Suprapubic skin (tissue), 4 donors: ENCODE measurements at regions not wholly inside any gene's neighbourhood (a gene's known extent, or its start where the extent isn't known, plus 50 kb on each side); places are given as distances from the start of the nearest gene placed in this dataset.
"Not testable (repeated sequence)": the region's sequence is repeated elsewhere in the genome, so short reads cannot be mapped to it uniquely, and the experiment has no call there.

Source experiments
- DNase-seq, 2 donors: peaks; one replicate each; pipeline ENCODE4 v3.0.0-alpha.2; 2019; ENCODE audit warnings: low spot score in 2 of 2
- H3K27ac ChIP-seq: fragments of 200-600 bp; sonication (generic); one replicate; pipeline ENCODE4 v1.5.1; 2019
- H3K27me3 ChIP-seq: fragments of 200-600 bp; sonication (generic); one replicate; pipeline ENCODE4 v1.5.1; 2019
- H3K36me3 ChIP-seq: fragments of 200-600 bp; sonication (generic); one replicate; pipeline ENCODE4 v1.5.1; 2019
- H3K4me1 ChIP-seq: fragments of 200-600 bp; sonication (generic); one replicate; pipeline ENCODE4 v1.5.1; 2019
- H3K4me3 ChIP-seq: fragments of 200-600 bp; sonication (generic); one replicate; pipeline ENCODE4 v1.5.1; 2019; ENCODE audit warnings: mild to moderate bottlenecking
- H3K9me3 ChIP-seq: fragments of 200-600 bp; sonication (generic); one replicate; pipeline ENCODE4 v1.5.1; 2019
- EP300 ChIP-seq: sonication (generic); formaldehyde crosslinking; IDR thresholded peaks from one replicate; pipeline ENCODE4 v1.6.1; 2017; ENCODE audit warnings: antibody characterized with exemption
- POLR2A ChIP-seq, 2 donors: fragments of 450-650 bp; IDR thresholded peaks; one replicate each; pipeline ENCODE4 v1.6.1; 2017; ENCODE audit warnings: antibody characterized with exemption in 2 of 2, mild to moderate bottlenecking in 2 of 2, moderate library complexity in 2 of 2
- POLR2AphosphoS5 ChIP-seq, 3 donors: sonication (generic); formaldehyde crosslinking; IDR thresholded peaks; one replicate each; pipeline ENCODE4 v1.6.1; 2017; ENCODE audit warnings: antibody characterized with exemption in 3 of 3
- WGBS: methylation state at CpG from one replicate; pipeline ENCODE4 v1.1.5; 2018; 5-methylcytosine and 5-hydroxymethylcytosine counted together
- TF ChIP-seq, protein P1 (sequence below), 2 donors: fragments of 200-600 bp in 1 of 2; fragments of 450-650 bp in 1 of 2; sonication (generic) in 1 of 2; IDR thresholded peaks; one replicate each; pipeline ENCODE4 v1.5.1; 2016 to 2019; ENCODE audit warnings: antibody characterized with exemption in 2 of 2, mild to moderate bottlenecking in 1 of 2, moderate library complexity in 1 of 2

DNA sequence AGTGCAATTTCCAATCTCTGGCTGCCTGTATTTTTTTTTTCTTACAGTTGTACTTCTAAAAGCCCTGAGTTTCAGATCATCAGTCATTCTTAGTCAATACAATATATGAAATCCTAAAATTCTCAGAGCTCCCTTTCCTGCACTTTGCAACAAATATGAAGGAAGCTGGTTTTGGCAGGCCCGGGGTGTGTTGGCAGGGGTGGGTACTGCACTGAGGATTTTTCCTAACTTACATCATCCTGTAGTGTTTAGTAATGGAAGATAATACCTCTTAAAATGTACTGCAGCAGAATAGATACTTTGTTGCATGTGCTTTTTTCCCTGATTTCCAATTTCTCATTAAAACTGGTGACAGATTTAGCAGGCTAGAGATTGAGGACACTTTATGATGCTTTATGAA lies 374.6 kb downstream of the PTH2R start:
- no peak for TF ChIP-seq EP300
- no peak for TF ChIP-seq POLR2AphosphoS5 (IDR thresholded peaks at IDR 0.05)
- TF ChIP-seq POLR2A (IDR thresholded peaks at IDR 0.05): no peak
- TF ChIP-seq, protein P1, sequence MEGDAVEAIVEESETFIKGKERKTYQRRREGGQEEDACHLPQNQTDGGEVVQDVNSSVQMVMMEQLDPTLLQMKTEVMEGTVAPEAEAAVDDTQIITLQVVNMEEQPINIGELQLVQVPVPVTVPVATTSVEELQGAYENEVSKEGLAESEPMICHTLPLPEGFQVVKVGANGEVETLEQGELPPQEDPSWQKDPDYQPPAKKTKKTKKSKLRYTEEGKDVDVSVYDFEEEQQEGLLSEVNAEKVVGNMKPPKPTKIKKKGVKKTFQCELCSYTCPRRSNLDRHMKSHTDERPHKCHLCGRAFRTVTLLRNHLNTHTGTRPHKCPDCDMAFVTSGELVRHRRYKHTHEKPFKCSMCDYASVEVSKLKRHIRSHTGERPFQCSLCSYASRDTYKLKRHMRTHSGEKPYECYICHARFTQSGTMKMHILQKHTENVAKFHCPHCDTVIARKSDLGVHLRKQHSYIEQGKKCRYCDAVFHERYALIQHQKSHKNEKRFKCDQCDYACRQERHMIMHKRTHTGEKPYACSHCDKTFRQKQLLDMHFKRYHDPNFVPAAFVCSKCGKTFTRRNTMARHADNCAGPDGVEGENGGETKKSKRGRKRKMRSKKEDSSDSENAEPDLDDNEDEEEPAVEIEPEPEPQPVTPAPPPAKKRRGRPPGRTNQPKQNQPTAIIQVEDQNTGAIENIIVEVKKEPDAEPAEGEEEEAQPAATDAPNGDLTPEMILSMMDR (IDR thresholded peaks at IDR 0.05): no peak
- WGBS: 48% methylated on average over 1 of the region's 1 CpG
- no peaks in the 10 kb centered on the region for H3K36me3 ChIP-seq
- H3K27ac ChIP-seq: no peak overlapping the region
- peaks cover 4% of the 10 kb centered on the region for H3K9me3 ChIP-seq
- no peak overlapping the region for H3K4me3 ChIP-seq
- DNase-seq: no peak
- no peaks in the 10 kb centered on the region for H3K27me3 ChIP-seq
- no peaks in the 10 kb centered on the region for H3K4me1 ChIP-seq

DNA sequence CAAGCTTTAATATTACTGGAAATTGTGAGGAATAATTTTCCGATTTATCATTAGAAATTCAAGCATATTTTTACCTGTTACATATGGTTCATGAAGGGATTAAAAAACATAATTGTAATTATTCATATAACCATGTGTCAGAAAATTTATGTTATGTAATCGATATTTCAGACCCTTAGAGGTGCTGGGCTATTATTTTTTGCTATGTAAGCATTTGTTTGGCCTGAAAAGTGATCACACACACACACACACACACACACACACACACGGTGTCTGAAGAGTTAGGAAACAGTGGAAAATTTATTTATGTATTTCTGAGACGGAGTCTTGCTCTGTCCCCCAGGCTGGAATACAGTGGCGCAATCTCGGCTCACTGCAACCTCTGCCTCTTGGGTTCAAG lies 375.5 kb downstream of the PTH2R start:
- no peaks in the 10 kb centered on the region for H3K4me1 ChIP-seq
- no peak overlapping the region for H3K27ac ChIP-seq
- no peak for TF ChIP-seq POLR2AphosphoS5 (IDR thresholded peaks at IDR 0.05)
- TF ChIP-seq, protein P1 (IDR thresholded peaks at IDR 0.05): no peak
- TF ChIP-seq POLR2A (IDR thresholded peaks at IDR 0.05): no peak
- no peak for TF ChIP-seq EP300
- peaks cover 4% of the 10 kb centered on the region for H3K9me3 ChIP-seq
- DNase-seq: no peak
- no peaks in the 10 kb centered on the region for H3K27me3 ChIP-seq
- no peaks in the 10 kb centered on the region for H3K36me3 ChIP-seq
- no peak overlapping the region for H3K4me3 ChIP-seq
- 77% methylated on average over 6 of the region's 6 CpGs for WGBS

DNA sequence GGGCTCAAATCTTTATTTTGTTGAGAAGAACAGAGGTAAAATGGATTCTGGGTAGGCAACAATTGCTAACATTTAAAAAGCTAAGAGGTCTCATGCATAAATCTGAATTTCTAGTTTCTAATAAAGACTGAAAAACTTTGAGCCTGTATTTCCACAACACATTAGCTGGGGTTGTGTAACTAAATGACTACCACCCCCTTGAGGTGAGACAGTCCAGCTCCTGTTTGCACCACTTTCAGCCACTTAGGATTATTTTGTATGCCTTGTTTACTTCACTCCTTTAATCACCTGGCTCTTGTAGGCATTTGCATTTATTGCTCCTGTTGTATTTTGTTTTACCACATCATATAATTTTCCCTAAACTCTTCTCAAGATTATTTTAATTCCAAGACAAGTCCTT lies 376.6 kb downstream of the PTH2R start:
- no peak overlapping the region for H3K27ac ChIP-seq
- TF ChIP-seq POLR2A (IDR thresholded peaks at IDR 0.05) (no peak), POLR2AphosphoS5 (IDR thresholded peaks at IDR 0.05) (no peak), EP300 (no peak)
- TF ChIP-seq, protein P1 (IDR thresholded peaks at IDR 0.05): no peak
- H3K4me1 ChIP-seq: no peaks in the 10 kb centered on the region
- no peaks in the 10 kb centered on the region for H3K36me3 ChIP-seq
- DNase-seq: no peak
- no peaks in the 10 kb centered on the region for H3K27me3 ChIP-seq
- H3K4me3 ChIP-seq: no peak overlapping the region
- H3K9me3 ChIP-seq: peaks cover 4% of the 10 kb centered on the region

DNA sequence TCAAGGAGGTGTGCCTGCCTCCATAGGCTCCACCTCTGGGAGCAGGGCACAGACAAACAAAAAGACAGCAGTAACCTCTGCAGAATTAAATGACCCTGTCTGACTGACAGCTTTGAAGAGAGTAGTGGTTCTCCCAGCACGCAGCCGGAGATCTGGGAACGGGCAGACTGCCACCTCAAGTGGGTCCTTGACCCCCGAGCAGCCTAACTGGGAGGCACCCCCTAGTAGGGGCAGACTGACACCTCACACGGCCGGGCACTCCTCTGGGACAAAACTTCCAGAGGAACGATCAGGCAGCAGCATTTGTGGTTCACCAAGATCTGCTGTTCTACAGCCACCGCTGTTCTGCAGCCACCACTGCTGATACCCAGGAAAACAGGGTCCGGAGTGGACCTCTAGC lies 378.2 kb downstream of the PTH2R start:
- WGBS: 90% methylated on average over 7 of the region's 9 CpGs
- not testable (repeated sequence) for H3K4me3 ChIP-seq, H3K4me1 ChIP-seq, H3K27ac ChIP-seq, H3K36me3 ChIP-seq, H3K9me3 ChIP-seq, DNase-seq, H3K27me3 ChIP-seq

DNA sequence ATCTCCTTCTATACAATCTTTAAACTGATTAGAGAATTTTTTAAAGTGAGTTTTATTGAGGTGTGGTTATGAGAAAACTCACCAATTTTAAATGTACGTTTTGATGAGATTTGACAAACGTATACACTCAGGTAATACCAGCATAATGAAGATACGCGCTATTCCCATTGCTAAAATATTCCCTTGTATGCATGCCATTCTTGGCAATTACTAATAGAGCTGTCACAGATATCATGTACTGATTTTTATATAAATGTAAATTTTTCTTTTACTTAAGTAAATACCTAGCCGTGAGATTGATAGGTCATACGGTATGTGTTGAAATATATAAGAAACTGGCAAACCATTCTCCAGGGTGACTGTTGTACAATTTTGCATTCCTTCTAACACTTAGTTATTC lies 384.7 kb downstream of the PTH2R start:
- H3K36me3 ChIP-seq: no peaks in the 10 kb centered on the region
- H3K27ac ChIP-seq: no peak overlapping the region
- no peaks in the 10 kb centered on the region for H3K4me1 ChIP-seq
- no peaks in the 10 kb centered on the region for H3K27me3 ChIP-seq
- H3K9me3 ChIP-seq: no peaks in the 10 kb centered on the region
- no peak overlapping the region for H3K4me3 ChIP-seq
- WGBS: 87% methylated on average over 6 of the region's 6 CpGs
- no peak for DNase-seq
- TF ChIP-seq EP300 (no peak), POLR2AphosphoS5 (IDR thresholded peaks at IDR 0.05) (no peak), POLR2A (IDR thresholded peaks at IDR 0.05) (no peak)
- TF ChIP-seq, protein P1 (IDR thresholded peaks at IDR 0.05): no peak

DNA sequence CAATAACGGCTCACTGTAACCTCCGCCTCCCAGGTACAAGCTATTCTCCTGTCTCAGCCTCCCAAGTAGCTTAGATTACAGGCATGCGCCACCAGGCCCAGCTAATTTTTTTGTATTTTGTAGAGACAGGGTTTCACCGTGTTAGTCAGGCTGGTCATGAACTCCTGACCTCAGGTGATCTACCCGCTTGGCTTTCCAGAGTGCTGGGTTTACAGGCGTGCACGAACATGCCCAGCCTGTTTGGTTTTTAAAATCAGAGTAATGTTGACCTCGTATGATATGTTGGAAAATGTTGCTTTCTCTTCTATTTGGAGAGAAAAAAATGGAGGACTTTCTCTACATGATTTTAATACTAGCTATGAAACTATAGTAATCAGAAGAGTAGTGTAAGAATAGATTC lies 386.2 kb downstream of the PTH2R start:
- WGBS: 72% methylated on average over 8 of the region's 8 CpGs
- TF ChIP-seq POLR2AphosphoS5 (IDR thresholded peaks at IDR 0.05) (no peak), POLR2A (IDR thresholded peaks at IDR 0.05) (no peak), EP300 (no peak)
- TF ChIP-seq, protein P1 (IDR thresholded peaks at IDR 0.05): no peak

More for the DNA sequence above, 386.2 kb downstream of the PTH2R start:
- Histone ChIP-seq H3K27ac (no peak overlapping the region), H3K4me1 (no peaks in the 10 kb centered on the region), H3K9me3 (no peaks in the 10 kb centered on the region), H3K27me3 (no peaks in the 10 kb centered on the region), H3K36me3 (no peaks in the 10 kb centered on the region), H3K4me3 (no peak overlapping the region)
- DNase-seq: no peak
